Heart left ventricle (tissue), 13 donors: ENCODE measurements at regions not wholly inside any gene's neighbourhood (a gene's known extent, or its start where the extent isn't known, plus 50 kb on each side); places are given as distances from the start of the nearest gene placed in this dataset.

Experiments used
- CTCF ChIP-seq, 12 donors: fragments of 200-600 bp; sonication (generic) in 4 of 12; IDR thresholded peaks; one replicate each; pipeline versions ENCODE4 v1.5.0 to v1.8.0; 2018 to 2022; ENCODE audit warnings: antibody characterized with exemption in 12 of 12, mild to moderate bottlenecking in 5 of 12
- POLR2A ChIP-seq, 2 donors: fragments of 450-650 bp; IDR thresholded peaks; one replicate each; pipeline ENCODE4 v1.6.1; 2017; ENCODE audit warnings: antibody characterized with exemption in 2 of 2, mild to moderate bottlenecking in 2 of 2, moderate library complexity in 2 of 2
- donor health status: ischemic (EF 13 %, LVEDD 7.1; RV severe dilation, severe dysfunction).
- donor health status: DM: no; HTN: yes; CAD: no.
- donor health status: DM: no; HTN: no; CAD: no.
- donor health status: ischemic (EF 25% LVEDD 6.9; RV normal size, moderate dysfunction).
- donor health status: ischemic (EF 25% LVEDD 5.7; RV mildly dilated, moderate dysfunction).
- donor health status: ischemic (EF 35%, LVEDD 5.7; RV mildly dilated, moderate dysfunction).
- donor health status: nonischemic (EF 11% LVEDD 7.7; RV severe dilation, severe dysfunction).
- donor health status: DM: yes; HTN: yes; CAD: no.
- donor health status: PGD.
- donor health status: ischemic (EF 29% LVEDD 5.4; RV normal size, mild dysfunction).
- donor health status: nonischemic (EF 23%, LVEDD 6.1; RV moderate dilation, normal function).

GRCh38 chr10:55766212-55766611 lies 594.8 kb downstream of the ZWINT start:
- TF ChIP-seq CTCF (IDR thresholded peaks at IDR 0.05) (no peak), POLR2A (IDR thresholded peaks at IDR 0.05) (no peak)
